ENCODE measurements at regions not wholly inside any gene's neighbourhood (a gene's known extent, or its start where the extent isn't known, plus 50 kb on each side); places are given as distances from the start of the nearest gene placed in this dataset.

- WGBS, 4 donors: 73 to 86% (median 76%) methylated on average over 2 of the region's 2 CpGs
- ATAC-seq (no peak), DNase-seq (no peak)
- Histone ChIP-seq H3K4me3 (no peak overlapping the region), H3K36me3 (no peaks in the 10 kb centered on the region), H3K27me3 (no peaks in the 10 kb centered on the region), H3K27ac (no peak overlapping the region), H3K9me3 (peaks cover 0 to 3% (median 0%) of the 10 kb centered on the region in 12 donors), H3K4me1 (no peaks in the 10 kb centered on the region)
- intact Hi-C loops (cut with DNase I): no loop called here
- TF ChIP-seq CTCF (IDR thresholded peaks at IDR 0.05): no peak
- no peak for TF ChIP-seq POLR2A (IDR thresholded peaks at IDR 0.05)
Measured at GRCh38 chr5:161152415-161152940, 300.5 kb upstream of the ATP10B start.

- H3K27me3 ChIP-seq: no peaks in the 10 kb centered on the region
- H3K4me3 ChIP-seq: no peak overlapping the region
- ATAC-seq (no peak), DNase-seq (no peak)
- peaks cover 0 to 8% (median 0%) of the 10 kb centered on the region in 12 donors for H3K9me3 ChIP-seq
- TF ChIP-seq CTCF (IDR thresholded peaks at IDR 0.05) (no peak), POLR2A (IDR thresholded peaks at IDR 0.05) (no peak)
- H3K4me1 ChIP-seq: no peaks in the 10 kb centered on the region
- WGBS, 4 donors: 81 to 90% (median 86%) methylated on average over 2 of the region's 2 CpGs
- H3K36me3 ChIP-seq: no peaks in the 10 kb centered on the region
- intact Hi-C loops (cut with DNase I): no loop called here
- no peak overlapping the region for H3K27ac ChIP-seq
Measured at GRCh38 chr5:161150441-161150988, 298.5 kb upstream of the ATP10B start.

GRCh38 chr5:161149078-161149477 lies 297.1 kb upstream of the ATP10B start:
- Histone ChIP-seq H3K27me3 (no peaks in the 10 kb centered on the region), H3K4me3 (no peak overlapping the region), H3K9me3 (peaks cover 0 to 21% (median 3%) of the 10 kb centered on the region in 12 donors), H3K36me3 (no peaks in the 10 kb centered on the region), H3K4me1 (no peaks in the 10 kb centered on the region), H3K27ac (no peak overlapping the region)
- intact Hi-C loops (cut with DNase I): no loop called here
- TF ChIP-seq POLR2A (IDR thresholded peaks at IDR 0.05) (no peak), CTCF (IDR thresholded peaks at IDR 0.05) (no peak)
- no peak for DNase-seq
- no peak for ATAC-seq

GRCh38 chr5:161138751-161139455 lies 286.9 kb upstream of the ATP10B start:
- no peak for ATAC-seq
- H3K27ac ChIP-seq: no peak overlapping the region

More at GRCh38 chr5:161138751-161139455, 286.9 kb upstream of the ATP10B start:
- WGBS, 4 donors: 71 to 75% (median 73%) methylated on average over 2 of the region's 2 CpGs
- no peak for DNase-seq
- no peaks in the 10 kb centered on the region for H3K36me3 ChIP-seq
- intact Hi-C loops (cut with DNase I): no loop called here
- peaks cover 0 to 6% (median 0%) of the 10 kb centered on the region in 12 donors for H3K9me3 ChIP-seq
- TF ChIP-seq CTCF (IDR thresholded peaks at IDR 0.05) (no peak), POLR2A (IDR thresholded peaks at IDR 0.05) (no peak)
- no peak overlapping the region for H3K4me3 ChIP-seq
- H3K27me3 ChIP-seq: no peaks in the 10 kb centered on the region
- H3K4me1 ChIP-seq: peaks cover 0 to 5% (median 0%) of the 10 kb centered on the region in 12 donors
